Transverse colon (tissue), 4 donors: ENCODE measurements at regions not wholly inside any gene's neighbourhood (a gene's known extent, or its start where the extent isn't known, plus 50 kb on each side); places are given as distances from the start of the nearest gene placed in this dataset.
"Not testable (repeated sequence)": the region's sequence is repeated elsewhere in the genome, so short reads cannot be mapped to it uniquely, and the experiment has no call there.

ENCODE experiments used
- DNase-seq: peaks from one replicate; pipeline ENCODE4 v3.0.0-alpha.2; 2019
- H3K27ac ChIP-seq, 4 donors: fragments of 200-600 bp; sonication (generic); 2 replicates each; pipeline ENCODE4 v1.5.1; 2016 to 2018; ENCODE audit warnings: inconsistent platforms in 4 of 4
- H3K27me3 ChIP-seq: fragments of 200-600 bp; sonication (generic); 2 replicates; pipeline ENCODE4 v1.5.1; 2017; ENCODE audit warnings: inconsistent platforms
- H3K36me3 ChIP-seq, 4 donors: fragments of 200-600 bp; sonication (generic); 2 replicates each; pipeline ENCODE4 v1.5.1; 2017 to 2019; ENCODE audit warnings: inconsistent platforms in 4 of 4
- H3K4me1 ChIP-seq, 4 donors: fragments of 200-600 bp; sonication (generic); 2 replicates each; pipeline ENCODE4 v1.5.1; 2017 to 2020; ENCODE audit warnings: inconsistent platforms in 4 of 4
- H3K4me3 ChIP-seq, 4 donors: fragments of 200-600 bp; sonication (generic); 1 replicate in 1 of 4; 2 replicates in 3 of 4; pipeline versions ENCODE4 v1.5.1 to v1.6.1; 2017 to 2019; ENCODE audit warnings: inconsistent platforms in 4 of 4
- H3K9me3 ChIP-seq, 2 donors: fragments of 200-600 bp; sonication (generic); 2 replicates each; pipeline ENCODE4 v1.5.1; 2017 to 2019; ENCODE audit warnings: inconsistent platforms in 2 of 2
- EP300 ChIP-seq: sonication (generic); formaldehyde crosslinking; IDR thresholded peaks from one replicate; pipeline ENCODE4 v1.6.1; 2017; ENCODE audit warnings: antibody characterized with exemption, low read depth
- POLR2A ChIP-seq: fragments of 450-650 bp; IDR thresholded peaks from one replicate; pipeline ENCODE4 v1.6.1; 2016; ENCODE audit warnings: antibody characterized with exemption, mild to moderate bottlenecking, moderate library complexity
- POLR2AphosphoS5 ChIP-seq, 3 donors: sonication (generic); formaldehyde crosslinking; IDR thresholded peaks; one replicate each; pipeline ENCODE4 v1.6.1; 2016; ENCODE audit warnings: antibody characterized with exemption in 3 of 3
- WGBS, 2 donors: methylation state at CpG; one replicate each; pipeline ENCODE4 v1.1.5; 2018; ENCODE audit warnings: low coverage in 1 of 2; 5-methylcytosine and 5-hydroxymethylcytosine counted together
- in situ Hi-C, 4 donors: fragments of 200-750 bp; cut with MboI; loops; one replicate each; pipeline versions ENCODE4 v1.15.0 to v1.15.1; 2017; ENCODE audit warnings: low sequenced_read_pairs in 3 of 4, low pct_ligation_motif_present in 1 of 4, low pct_unique_long_range_greater_than_20kb in 1 of 4
- intact Hi-C: fragments of 100-400 bp; cut with DNase I; formaldehyde crosslinking; loops from one replicate; pipeline ENCODE4 v1.15.1; 2023; ENCODE audit warnings: low total_unique reads
- TF ChIP-seq, protein P1 (sequence below), 5 experiments: fragments of 200-600 bp in 3 of 5; fragments of 450-650 bp in 2 of 5; sonication (generic) in 3 of 5; IDR thresholded peaks; 1 replicate in 2 of 5; 2 replicates in 3 of 5; pipeline ENCODE4 v1.5.1; 2016 to 2017; ENCODE audit warnings: antibody characterized with exemption in 5 of 5, inconsistent platforms in 3 of 5, mild to moderate bottlenecking in 2 of 5, moderate library complexity in 1 of 5

DNA sequence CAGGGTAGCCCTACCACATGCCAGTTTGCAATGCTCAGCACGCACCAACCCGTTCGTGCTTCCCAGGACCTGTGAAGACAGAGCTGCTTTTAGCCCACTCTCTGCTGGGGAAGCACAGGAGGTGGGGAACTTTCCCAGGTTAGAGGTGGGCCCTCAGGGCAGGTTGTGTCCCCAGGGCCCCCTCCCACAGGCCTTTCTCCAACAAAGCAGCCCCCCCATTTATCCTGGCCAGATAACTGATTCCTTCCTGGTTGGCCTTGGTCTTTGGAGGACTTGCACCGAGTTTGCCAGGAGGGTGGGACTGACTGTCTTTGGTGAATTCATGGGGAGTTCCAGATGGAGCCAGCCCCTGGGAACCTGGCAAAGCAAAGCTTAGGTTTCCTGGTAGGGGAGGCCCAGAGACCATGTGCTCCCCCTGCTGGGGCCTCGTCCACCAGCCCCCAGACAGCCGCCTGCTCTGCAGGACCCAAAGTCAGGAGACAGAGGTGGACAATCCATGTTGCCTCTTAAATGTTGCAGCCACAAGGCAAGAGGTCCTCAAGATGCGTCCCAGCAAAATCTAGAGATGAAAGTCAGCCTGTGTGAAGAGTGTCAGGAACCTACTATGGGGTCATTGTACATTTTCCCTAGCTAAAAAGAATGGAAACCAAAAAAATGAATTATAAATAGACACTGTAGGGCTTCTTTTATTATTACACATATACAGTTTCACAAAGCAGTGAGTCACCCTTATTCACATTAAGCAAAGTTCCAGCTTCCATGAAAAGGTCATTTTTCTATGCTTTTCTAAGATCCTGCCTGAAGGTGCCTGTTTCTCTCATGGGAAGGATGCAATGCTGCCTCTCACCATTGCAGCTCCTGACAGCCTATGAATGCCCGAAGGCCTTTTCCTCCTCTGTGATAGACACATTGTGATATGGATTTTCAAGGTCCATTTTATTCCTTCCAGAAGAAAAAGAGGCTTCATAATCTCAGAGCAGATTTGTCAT, 497.8 kb downstream of the PREX1 start:
- no peak for DNase-seq
- no peaks in the 10 kb centered on the region for H3K36me3 ChIP-seq
- no peak overlapping the region for H3K4me3 ChIP-seq
- no peak for TF ChIP-seq EP300
- TF ChIP-seq, protein P1, sequence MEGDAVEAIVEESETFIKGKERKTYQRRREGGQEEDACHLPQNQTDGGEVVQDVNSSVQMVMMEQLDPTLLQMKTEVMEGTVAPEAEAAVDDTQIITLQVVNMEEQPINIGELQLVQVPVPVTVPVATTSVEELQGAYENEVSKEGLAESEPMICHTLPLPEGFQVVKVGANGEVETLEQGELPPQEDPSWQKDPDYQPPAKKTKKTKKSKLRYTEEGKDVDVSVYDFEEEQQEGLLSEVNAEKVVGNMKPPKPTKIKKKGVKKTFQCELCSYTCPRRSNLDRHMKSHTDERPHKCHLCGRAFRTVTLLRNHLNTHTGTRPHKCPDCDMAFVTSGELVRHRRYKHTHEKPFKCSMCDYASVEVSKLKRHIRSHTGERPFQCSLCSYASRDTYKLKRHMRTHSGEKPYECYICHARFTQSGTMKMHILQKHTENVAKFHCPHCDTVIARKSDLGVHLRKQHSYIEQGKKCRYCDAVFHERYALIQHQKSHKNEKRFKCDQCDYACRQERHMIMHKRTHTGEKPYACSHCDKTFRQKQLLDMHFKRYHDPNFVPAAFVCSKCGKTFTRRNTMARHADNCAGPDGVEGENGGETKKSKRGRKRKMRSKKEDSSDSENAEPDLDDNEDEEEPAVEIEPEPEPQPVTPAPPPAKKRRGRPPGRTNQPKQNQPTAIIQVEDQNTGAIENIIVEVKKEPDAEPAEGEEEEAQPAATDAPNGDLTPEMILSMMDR (IDR thresholded peaks at IDR 0.05): peak in 1 of 5 experiments; percentile 7
- peaks cover 4% of the 10 kb centered on the region for H3K27me3 ChIP-seq
- intact Hi-C loops (no loop called here), in situ Hi-C loops (no loop called here)
- no peak overlapping the region for H3K27ac ChIP-seq
- H3K4me1 ChIP-seq: no peaks in the 10 kb centered on the region
- 80 to 81% methylated on average over 3 to 6 of the region's 8 CpGs for WGBS, 2 donors
- no peaks in the 10 kb centered on the region for H3K9me3 ChIP-seq

DNA sequence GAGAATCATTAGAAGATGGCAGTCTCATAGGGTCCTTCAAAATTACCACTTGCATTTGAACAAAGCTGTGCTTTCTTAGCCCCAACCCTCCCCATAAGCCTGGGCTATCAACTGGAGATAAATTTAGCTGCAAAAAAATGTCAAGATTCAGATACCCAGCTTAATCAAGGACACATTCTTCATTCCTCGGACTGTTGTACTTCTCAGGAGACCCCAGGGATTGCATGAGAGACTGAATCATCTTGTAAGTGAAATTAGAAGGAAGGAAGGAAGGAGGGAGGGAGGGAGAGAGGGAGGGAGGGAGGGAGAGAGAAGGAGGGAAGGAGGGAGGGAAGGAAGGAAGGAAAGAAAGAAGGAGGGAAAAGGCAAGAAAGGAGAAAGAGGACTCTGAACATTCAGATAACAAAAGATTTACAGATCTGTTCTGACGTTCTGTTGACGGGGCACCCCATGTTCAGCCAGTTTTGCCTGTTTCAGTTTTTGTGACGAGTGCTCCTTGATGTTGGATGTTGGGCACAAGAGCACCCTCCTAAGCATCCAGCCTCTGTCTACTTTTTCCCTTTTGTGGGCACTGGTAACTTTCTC, 498.7 kb downstream of the PREX1 start:
- WGBS, 2 donors: 81 to 83% methylated on average over 3 to 4 of the region's 4 CpGs
- Histone ChIP-seq H3K4me1 (no peaks in the 10 kb centered on the region), H3K27me3 (peaks cover 4% of the 10 kb centered on the region), H3K27ac (no peak overlapping the region), H3K4me3 (no peak overlapping the region), H3K36me3 (no peaks in the 10 kb centered on the region), H3K9me3 (no peaks in the 10 kb centered on the region)
- TF ChIP-seq EP300 (no peak), POLR2AphosphoS5 (IDR thresholded peaks at IDR 0.05) (no peak), POLR2A (no peak)
- TF ChIP-seq, protein P1 (IDR thresholded peaks at IDR 0.05): no peak
- in situ Hi-C loops: no loop called here
- no peak for DNase-seq
- intact Hi-C loops: no loop called here

DNA sequence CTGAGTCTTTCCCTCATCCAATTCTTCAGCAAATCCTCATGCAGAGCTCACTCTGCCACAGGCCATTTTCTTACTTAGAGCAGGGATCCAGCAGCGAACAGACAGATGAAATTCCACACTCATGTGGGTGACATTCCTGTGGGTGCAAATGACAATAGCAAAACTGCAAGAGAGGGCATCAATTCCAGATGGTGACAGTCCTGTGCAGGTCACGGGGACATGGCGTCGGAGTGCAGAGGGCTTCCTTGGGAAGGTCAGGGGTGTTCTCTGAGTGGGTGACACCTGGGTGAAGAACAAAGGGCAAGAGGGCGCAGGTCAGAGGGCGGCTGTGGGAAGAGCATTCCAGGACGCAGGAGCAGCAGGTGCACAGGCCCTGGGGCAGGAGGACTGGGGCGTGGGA, 500.0 kb downstream of the PREX1 start:
- DNase-seq, H3K27me3 ChIP-seq, H3K4me1 ChIP-seq, in situ Hi-C loops, intact Hi-C loops, H3K27ac ChIP-seq, H3K9me3 ChIP-seq, H3K36me3 ChIP-seq, H3K4me3 ChIP-seq: not testable (repeated sequence)
- 60 to 79% methylated on average over 1 to 8 of the region's 8 CpGs for WGBS, 2 donors

DNA sequence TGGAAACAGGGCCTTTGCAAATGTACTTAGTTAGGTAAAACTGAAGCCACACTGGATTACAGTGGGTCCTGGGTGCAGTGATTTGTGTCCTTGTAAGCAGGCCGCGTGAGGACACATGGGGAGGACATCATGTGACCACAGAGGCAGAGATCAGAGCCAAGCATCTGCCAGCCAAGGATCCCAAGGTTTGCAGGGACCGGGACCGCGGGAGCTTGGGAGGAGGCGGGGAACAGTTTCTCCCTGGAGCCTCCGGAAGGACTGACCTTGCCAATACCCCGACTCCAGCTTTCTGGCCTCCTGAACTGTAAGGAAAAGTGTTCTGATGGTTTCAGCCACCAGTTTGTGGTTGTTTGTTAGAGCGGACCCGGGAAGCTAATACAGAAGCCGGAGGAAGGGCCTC, 500.9 kb downstream of the PREX1 start:
- no peak for DNase-seq
- no peaks in the 10 kb centered on the region for H3K36me3 ChIP-seq

More for the DNA sequence above, 500.9 kb downstream of the PREX1 start:
- Histone ChIP-seq H3K27me3 (peaks cover 3% of the 10 kb centered on the region), H3K9me3 (no peaks in the 10 kb centered on the region), H3K27ac (no peak overlapping the region), H3K4me1 (peaks cover 0 to 5% (median 0%) of the 10 kb centered on the region in 4 donors), H3K4me3 (no peak overlapping the region)
- in situ Hi-C loops: no loop called here
- no peak for TF ChIP-seq EP300
- TF ChIP-seq, protein P1 (IDR thresholded peaks at IDR 0.05): no peak
- TF ChIP-seq POLR2AphosphoS5 (IDR thresholded peaks at IDR 0.05): no peak
- no peak for TF ChIP-seq POLR2A
- WGBS, 2 donors: 69% methylated on average over 11 of the region's 11 CpGs; no CpG with 5 or more reads in 1 of the 2 donors
- intact Hi-C loops: no loop called here
